Caki2 (cell line): ENCODE measurements at regions not wholly inside any gene's neighbourhood (a gene's known extent, or its start where the extent isn't known, plus 50 kb on each side); places are given as distances from the start of the nearest gene placed in this dataset.

Source experiments
- DNase-seq: peaks from one replicate; pipeline ENCODE4 v3.0.0-alpha.2; 2015; ENCODE audit warnings: low read depth
- in situ Hi-C: cut with HindIII; loops from 2 replicates; pipeline ENCODE4 v1.10.0; 2016; ENCODE audit warnings: low sequenced_read_pairs, low pct_unique_long_range_greater_than_20kb, mixed read lengths

GRCh38 chr22:27684901-27685300 lies 116.7 kb downstream of the MN1 start:
- no peak for DNase-seq
- in situ Hi-C loops, result no loop called here

GRCh38 chr22:27685515-27685914 lies 116.0 kb downstream of the MN1 start:
- in situ Hi-C loops, result no loop called here
- DNase-seq, result no peak

GRCh38 chr22:27685970-27686369 lies 115.6 kb downstream of the MN1 start:
- no peak for DNase-seq
- in situ Hi-C loops, result no loop called here

GRCh38 chr22:27686534-27686933 lies 115.0 kb downstream of the MN1 start:
- DNase-seq, result peak; percentile 89
- in situ Hi-C loops, result no loop called here

- in situ Hi-C loops, result no loop called here
Observed at GRCh38 chr22:27687984-27688545, 113.5 kb downstream of the MN1 start.

GRCh38 chr22:27689664-27690063 lies 111.9 kb downstream of the MN1 start:
- no peak for DNase-seq
- in situ Hi-C loops, result no loop called here

More at GRCh38 chr22:27687984-27688545, 113.5 kb downstream of the MN1 start:
- peak; percentile 80 for DNase-seq

GRCh38 chr22:27690599-27690998 lies 111.0 kb downstream of the MN1 start:
- in situ Hi-C loops, result no loop called here
- no peak for DNase-seq

GRCh38 chr22:27692243-27692642 lies 109.3 kb downstream of the MN1 start:
- in situ Hi-C loops, result no loop called here
- no peak for DNase-seq

- in situ Hi-C loops, result no loop called here
- DNase-seq, result no peak
Observed at GRCh38 chr22:27695925-27696324, 105.6 kb downstream of the MN1 start.

GRCh38 chr22:27697888-27698287 lies 103.7 kb downstream of the MN1 start:
- DNase-seq, result no peak
- in situ Hi-C loops, result no loop called here
